HFFc6 (cell line): ENCODE measurements at regions not wholly inside any gene's neighbourhood (a gene's known extent, or its start where the extent isn't known, plus 50 kb on each side); places are given as distances from the start of the nearest gene placed in this dataset.
"Not testable (repeated sequence)": the region's sequence is repeated elsewhere in the genome, so short reads cannot be mapped to it uniquely, and the experiment has no call there.

ENCODE experiments used
- DNase-seq: peaks from one replicate; pipeline ENCODE4 v3.0.0-alpha.2; 2018
- H3K27ac Mint-ChIP-seq: 2 replicates; pipeline ENCODE4 v1.8.0; 2020; ENCODE audit warnings: mild to moderate bottlenecking, mixed read lengths
- H3K27me3 Mint-ChIP-seq: 2 replicates; pipeline ENCODE4 v1.8.0; 2021; ENCODE audit warnings: mild to moderate bottlenecking, moderate library complexity, mixed read lengths; ENCODE audit not compliant: insufficient read depth
- H3K36me3 Mint-ChIP-seq: 2 replicates; pipeline ENCODE4 v1.8.0; 2021; ENCODE audit warnings: low read depth, mixed read lengths
- H3K4me1 Mint-ChIP-seq: 2 replicates; pipeline ENCODE4 v1.8.0; 2020; ENCODE audit warnings: low read depth, mixed read lengths
- H3K4me3 Mint-ChIP-seq: 2 replicates; pipeline ENCODE4 v1.8.0; 2020; ENCODE audit warnings: mild to moderate bottlenecking, moderate library complexity, mixed read lengths
- H3K9me3 Mint-ChIP-seq: 2 replicates; pipeline ENCODE4 v1.8.0; 2020; ENCODE audit warnings: mild to moderate bottlenecking, mixed read lengths
- TF ChIP-seq, protein P1 (sequence below): fragments of 200-600 bp; sonication (generic); IDR thresholded peaks from 2 replicates; pipeline ENCODE4 v1.5.0; 2021; ENCODE audit warnings: antibody characterized with exemption, mild to moderate bottlenecking

DNA sequence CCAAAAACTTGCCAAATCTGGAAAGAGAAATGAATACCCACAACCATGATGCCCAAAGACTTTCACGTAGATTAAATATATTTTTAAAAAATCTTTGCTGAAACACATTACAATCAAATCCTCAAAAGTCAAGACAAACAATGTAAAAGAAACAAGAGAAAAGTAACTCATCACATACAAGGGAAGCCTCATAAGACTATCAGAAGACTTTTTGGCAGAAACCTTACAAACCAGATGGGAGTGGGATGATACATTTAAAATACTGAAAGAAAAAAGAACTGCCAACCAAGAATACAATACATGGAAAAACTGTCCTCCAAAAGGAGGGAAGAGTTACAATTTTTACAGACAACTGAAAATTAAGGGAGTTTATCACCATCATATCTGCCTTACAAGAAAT is 319.0 kb upstream of the INTU start:
- TF ChIP-seq, protein P1, sequence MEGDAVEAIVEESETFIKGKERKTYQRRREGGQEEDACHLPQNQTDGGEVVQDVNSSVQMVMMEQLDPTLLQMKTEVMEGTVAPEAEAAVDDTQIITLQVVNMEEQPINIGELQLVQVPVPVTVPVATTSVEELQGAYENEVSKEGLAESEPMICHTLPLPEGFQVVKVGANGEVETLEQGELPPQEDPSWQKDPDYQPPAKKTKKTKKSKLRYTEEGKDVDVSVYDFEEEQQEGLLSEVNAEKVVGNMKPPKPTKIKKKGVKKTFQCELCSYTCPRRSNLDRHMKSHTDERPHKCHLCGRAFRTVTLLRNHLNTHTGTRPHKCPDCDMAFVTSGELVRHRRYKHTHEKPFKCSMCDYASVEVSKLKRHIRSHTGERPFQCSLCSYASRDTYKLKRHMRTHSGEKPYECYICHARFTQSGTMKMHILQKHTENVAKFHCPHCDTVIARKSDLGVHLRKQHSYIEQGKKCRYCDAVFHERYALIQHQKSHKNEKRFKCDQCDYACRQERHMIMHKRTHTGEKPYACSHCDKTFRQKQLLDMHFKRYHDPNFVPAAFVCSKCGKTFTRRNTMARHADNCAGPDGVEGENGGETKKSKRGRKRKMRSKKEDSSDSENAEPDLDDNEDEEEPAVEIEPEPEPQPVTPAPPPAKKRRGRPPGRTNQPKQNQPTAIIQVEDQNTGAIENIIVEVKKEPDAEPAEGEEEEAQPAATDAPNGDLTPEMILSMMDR, result no peak
- Mint-ChIP-seq H3K4me1 (no peaks in the 10 kb centered on the region), H3K4me3 (no peak overlapping the region), H3K36me3 (peaks cover 6% of the 10 kb centered on the region), H3K27me3 (no peaks in the 10 kb centered on the region; the same call in 1 of the 2 replicates), H3K27ac (no peak overlapping the region), H3K9me3 (peaks cover 64% of the 10 kb centered on the region)
- DNase-seq, result no peak

DNA sequence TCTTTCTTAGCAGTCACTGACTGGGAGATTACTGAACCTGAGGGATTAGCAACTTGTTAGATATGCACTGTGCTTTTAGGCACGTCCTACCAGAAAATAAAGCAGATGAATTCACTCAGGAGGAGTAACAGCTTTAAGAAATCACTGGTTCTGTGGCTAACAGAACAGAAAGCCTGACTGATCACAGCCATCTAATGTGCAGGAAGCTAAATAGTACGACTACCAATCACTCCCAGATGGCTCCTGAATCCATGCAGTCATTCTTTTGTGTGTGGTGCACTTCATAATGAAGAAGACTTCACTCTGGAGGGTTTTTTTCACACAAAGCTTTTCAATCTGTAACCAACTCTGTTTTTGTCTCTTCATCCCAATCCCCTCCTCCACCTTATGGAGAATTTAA is 305.3 kb upstream of the INTU start:
- Mint-ChIP-seq H3K9me3 (peaks cover 22% of the 10 kb centered on the region), H3K27me3 (no peaks in the 10 kb centered on the region), H3K36me3 (no peaks in the 10 kb centered on the region), H3K27ac (no peak overlapping the region), H3K4me3 (no peak overlapping the region), H3K4me1 (no peaks in the 10 kb centered on the region)
- TF ChIP-seq, protein P1, result no peak
- no peak for DNase-seq

DNA sequence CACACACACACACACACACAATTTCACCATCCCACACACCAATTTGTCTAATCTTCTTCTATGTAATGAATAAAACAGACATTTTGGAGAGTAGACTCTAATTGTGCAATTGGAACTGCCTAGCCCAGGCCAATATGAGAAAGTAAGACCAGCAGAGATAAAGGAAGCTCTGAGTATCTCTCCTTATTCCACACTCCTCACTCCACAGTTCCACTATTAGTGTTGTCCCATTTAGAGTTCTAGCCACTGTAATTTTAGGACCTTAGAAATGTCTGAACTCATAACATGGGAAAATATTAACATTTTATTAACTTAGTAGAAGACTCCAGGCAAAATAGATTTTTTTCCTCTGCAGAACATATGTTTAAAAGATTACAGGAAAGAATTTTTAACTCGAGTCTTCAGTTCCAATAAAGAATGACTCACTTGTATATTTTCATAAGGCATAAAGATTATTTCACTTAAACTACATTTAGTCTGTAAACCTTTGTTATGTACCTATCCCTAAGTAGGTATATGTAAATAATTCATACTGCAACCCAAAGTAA is 297.6 kb upstream of the INTU start:
- Mint-ChIP-seq H3K9me3 (peaks cover 18% of the 10 kb centered on the region), H3K27ac (no peak overlapping the region), H3K36me3 (no peaks in the 10 kb centered on the region), H3K4me1 (no peaks in the 10 kb centered on the region), H3K27me3 (peaks cover 2% of the 10 kb centered on the region; the same call in 1 of the 2 replicates), H3K4me3 (no peak overlapping the region)
- TF ChIP-seq, protein P1, result no peak
- DNase-seq, result no peak

DNA sequence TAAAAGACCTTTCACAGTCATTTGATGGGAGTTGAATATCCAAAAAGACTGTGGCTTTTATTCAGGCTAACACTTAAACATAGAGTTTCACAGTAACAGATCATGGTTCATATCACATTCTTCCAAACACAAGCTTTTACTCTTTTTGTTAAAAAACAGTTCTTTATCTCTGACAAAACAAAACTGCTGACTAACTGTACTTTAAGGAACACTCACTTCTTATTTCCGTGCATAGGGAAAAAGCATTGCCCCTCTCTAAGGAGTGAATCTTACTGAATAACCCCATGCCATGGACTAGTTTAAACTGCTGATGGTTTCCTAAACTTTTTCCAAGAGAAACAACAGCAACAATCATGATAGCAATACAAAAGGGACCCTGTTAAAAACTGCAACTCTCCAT is 297.0 kb upstream of the INTU start:
- DNase-seq, result no peak
- Mint-ChIP-seq H3K27me3 (peaks cover 2% of the 10 kb centered on the region; the same call in 1 of the 2 replicates), H3K4me1 (no peaks in the 10 kb centered on the region), H3K36me3 (no peaks in the 10 kb centered on the region), H3K27ac (no peak overlapping the region), H3K9me3 (peaks cover 15% of the 10 kb centered on the region), H3K4me3 (no peak overlapping the region)
- TF ChIP-seq, protein P1, result no peak

DNA sequence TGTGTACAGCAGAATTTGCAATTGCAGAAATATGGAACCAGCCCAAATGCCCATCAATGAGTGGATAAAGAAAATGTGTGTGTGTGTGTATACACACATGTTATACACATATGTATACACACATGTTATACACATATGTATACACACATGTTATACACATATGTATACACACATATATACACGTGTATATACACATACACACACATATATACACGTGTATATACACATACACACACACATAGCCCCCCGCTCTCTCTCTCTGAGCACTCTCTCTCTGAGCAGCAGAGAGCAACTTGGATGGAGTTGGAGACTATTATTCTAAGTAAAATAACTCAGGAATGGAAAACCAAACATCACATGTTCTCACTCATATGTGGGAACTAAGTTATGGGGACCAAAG is 289.6 kb upstream of the INTU start:
- H3K27me3 Mint-ChIP-seq, DNase-seq, H3K9me3 Mint-ChIP-seq, H3K4me1 Mint-ChIP-seq, H3K27ac Mint-ChIP-seq, H3K36me3 Mint-ChIP-seq, H3K4me3 Mint-ChIP-seq: not testable (repeated sequence)

DNA sequence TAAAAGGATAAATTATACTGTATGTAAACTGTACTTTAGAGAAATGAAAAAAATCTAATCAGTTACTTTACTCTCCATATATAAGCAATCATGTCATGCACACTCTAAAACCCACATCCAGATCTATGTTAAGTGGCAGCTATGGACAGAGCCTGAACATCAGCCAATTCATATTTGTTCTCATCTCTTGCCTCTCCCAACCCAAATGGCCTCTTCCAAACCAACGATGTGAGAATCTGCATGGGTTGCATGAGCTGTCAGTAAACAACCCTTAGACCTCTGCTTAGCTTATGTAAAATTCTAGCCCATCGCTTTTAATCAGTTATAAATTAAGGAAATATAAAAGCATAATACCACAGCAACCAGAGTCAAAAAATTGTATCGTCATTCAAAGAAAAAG is 288.7 kb upstream of the INTU start:
- Mint-ChIP-seq H3K36me3 (no peaks in the 10 kb centered on the region), H3K4me3 (no peak overlapping the region), H3K9me3 (peaks cover 6% of the 10 kb centered on the region), H3K27me3 (no peaks in the 10 kb centered on the region), H3K27ac (no peak overlapping the region), H3K4me1 (no peaks in the 10 kb centered on the region)
- no peak for DNase-seq
- TF ChIP-seq, protein P1, result no peak
